WTC11 (cell line): ENCODE measurements at regions not wholly inside any gene's neighbourhood (a gene's known extent, or its start where the extent isn't known, plus 50 kb on each side); places are given as distances from the start of the nearest gene placed in this dataset.

Source experiments
- ATAC-seq: fragments of 200-7000 bp; cut with Tn5 transposase; 2 replicates; pipeline ENCODE4 v1.10.0; 2021; ENCODE audit warnings: mild to moderate bottlenecking, moderate library complexity
- CTCF ChIA-PET: fragments of 300-600 bp; sonication (Branson Sonifier 250); formaldehyde crosslinking; loops from one replicate; lab custom pipeline; 2021; ENCODE audit warnings: antibody characterized with exemption; lab: Charles Lee
- POLR2A ChIA-PET: fragments of 350-600 bp; sonication (Branson Sonifier 250); formaldehyde crosslinking; loops from one replicate; lab custom pipeline; 2021; ENCODE audit warnings: antibody characterized with exemption; lab: Charles Lee
- DNase-seq: peaks from one replicate; pipeline ENCODE4 v3.0.0; 2021; ENCODE audit warnings: low spot score
- H3K27ac Mint-ChIP-seq: 2 replicates; pipeline ENCODE4 v1.8.0; 2021; ENCODE audit warnings: mixed read lengths
- H3K27me3 Mint-ChIP-seq: 2 replicates; pipeline ENCODE4 v1.8.0; 2021; ENCODE audit warnings: low read depth, mild to moderate bottlenecking, moderate library complexity, mixed read lengths
- H3K36me3 Mint-ChIP-seq: 2 replicates; pipeline ENCODE4 v1.8.0; 2021; ENCODE audit warnings: mixed read lengths
- H3K4me1 Mint-ChIP-seq: 2 replicates; pipeline ENCODE4 v1.8.0; 2022; ENCODE audit warnings: mixed read lengths
- H3K4me3 Mint-ChIP-seq: 2 replicates; pipeline ENCODE4 v1.8.0; 2021; ENCODE audit warnings: mild to moderate bottlenecking, moderate library complexity, mixed read lengths
- H3K9me3 Mint-ChIP-seq: 2 replicates; pipeline ENCODE4 v1.8.0; 2021; ENCODE audit warnings: mixed read lengths
- ATF1 ChIP-seq: sonication (generic); formaldehyde crosslinking; IDR thresholded peaks from 2 replicates; pipeline ENCODE4 v1.8.1; 2023; ENCODE audit warnings: mild to moderate bottlenecking, moderate library complexity, missing genetic modification reagents
- EMX1 ChIP-seq: fragments of 250-450 bp; sonication (Bioruptor Pico); IDR thresholded peaks from 2 replicates; pipeline ENCODE4 v1.8.0; 2021; ENCODE audit warnings: mild to moderate bottlenecking
- IRF2 ChIP-seq: sonication (generic); formaldehyde crosslinking; IDR thresholded peaks from 2 replicates; pipeline ENCODE4 v1.8.0; 2022; ENCODE audit warnings: low read depth, missing genetic modification reagents, borderline replicate concordance
- JAZF1 ChIP-seq: fragments of 250-450 bp; sonication (Bioruptor Pico); IDR thresholded peaks from 2 replicates; pipeline ENCODE4 v1.9.0; 2021; ENCODE audit warnings: moderate library complexity, mild to moderate bottlenecking, inconsistent platforms
- NFE2L1 ChIP-seq: sonication (generic); formaldehyde crosslinking; IDR thresholded peaks from 2 replicates; pipeline ENCODE4 v1.8.1; 2023; ENCODE audit warnings: missing genetic modification reagents
- NR1H2 ChIP-seq: sonication (generic); formaldehyde crosslinking; IDR thresholded peaks from 2 replicates; pipeline ENCODE4 v1.9.0; 2021; ENCODE audit warnings: mild to moderate bottlenecking, moderate library complexity, missing genetic modification reagents
- PRRX2 ChIP-seq: fragments of 250-450 bp; sonication (Bioruptor Pico); IDR thresholded peaks from 2 replicates; pipeline ENCODE4 v1.8.0; 2021; ENCODE audit warnings: mild to moderate bottlenecking
- RELA ChIP-seq: sonication (generic); formaldehyde crosslinking; IDR thresholded peaks from 2 replicates; pipeline ENCODE4 v1.8.1; 2022; ENCODE audit warnings: missing genetic modification reagents, mild to moderate bottlenecking, borderline replicate concordance
- ZNF121 ChIP-seq: sonication (generic); formaldehyde crosslinking; IDR thresholded peaks from 2 replicates; pipeline ENCODE4 v1.8.0; 2023; ENCODE audit warnings: missing genetic modification reagents
- ZNF138 ChIP-seq: sonication (generic); formaldehyde crosslinking; conservative IDR thresholded peaks from 2 replicates; pipeline ENCODE4 v1.8.1; 2022; ENCODE audit warnings: mild to moderate bottlenecking, moderate library complexity, missing genetic modification reagents
- ZNF317 ChIP-seq: sonication (generic); formaldehyde crosslinking; IDR thresholded peaks from 2 replicates; pipeline ENCODE4 v1.8.1; 2023; ENCODE audit warnings: low read depth, mild to moderate bottlenecking, moderate library complexity, missing genetic modification reagents, borderline replicate concordance
- ZNF396 ChIP-seq: fragments of 250-450 bp; sonication (Bioruptor Pico); IDR thresholded peaks from 2 replicates; pipeline ENCODE4 v1.8.0; 2021; ENCODE audit warnings: mild to moderate bottlenecking, moderate library complexity, borderline replicate concordance
- ZNF416 ChIP-seq: fragments of 250-450 bp; sonication (Bioruptor Pico); IDR thresholded peaks from 2 replicates; pipeline ENCODE4 v1.9.0; 2021; ENCODE audit warnings: mild to moderate bottlenecking, inconsistent platforms
- TF ChIP-seq, protein P1 (sequence below): fragments of 250-450 bp; sonication (Bioruptor Pico); conservative IDR thresholded peaks from 2 replicates; pipeline ENCODE4 v1.9.0; 2021; ENCODE audit warnings: mild to moderate bottlenecking
- TF ChIP-seq, protein P2 (sequence below): sonication (generic); formaldehyde crosslinking; IDR thresholded peaks from 2 replicates; pipeline ENCODE4 v1.8.0; 2023; ENCODE audit warnings: missing genetic modification reagents, mild to moderate bottlenecking, borderline replicate concordance
- TF ChIP-seq, protein P3 (sequence below): fragments of 250-450 bp; sonication (Bioruptor Pico); IDR thresholded peaks from 2 replicates; pipeline ENCODE4 v1.9.0; 2021; ENCODE audit warnings: mild to moderate bottlenecking
- TF ChIP-seq, protein P4 (sequence below): sonication (generic); formaldehyde crosslinking; IDR thresholded peaks from 2 replicates; pipeline ENCODE4 v1.8.1; 2022; ENCODE audit warnings: mild to moderate bottlenecking, missing genetic modification reagents, moderate library complexity, borderline replicate concordance
- TF ChIP-seq, protein P5 (sequence below): fragments of 200-600 bp; IDR thresholded peaks from 2 replicates; pipeline ENCODE4 v1.8.0; 2022; ENCODE audit warnings: antibody characterized with exemption
- TF ChIP-seq, protein P6 (sequence below): sonication (generic); formaldehyde crosslinking; IDR thresholded peaks from 2 replicates; pipeline ENCODE4 v1.8.0; 2023; ENCODE audit warnings: mild to moderate bottlenecking, missing genetic modification reagents
- TF ChIP-seq, protein P7 (sequence below): sonication (generic); formaldehyde crosslinking; IDR thresholded peaks from 2 replicates; pipeline ENCODE4 v1.8.0; 2022; ENCODE audit warnings: missing genetic modification reagents

DNA sequence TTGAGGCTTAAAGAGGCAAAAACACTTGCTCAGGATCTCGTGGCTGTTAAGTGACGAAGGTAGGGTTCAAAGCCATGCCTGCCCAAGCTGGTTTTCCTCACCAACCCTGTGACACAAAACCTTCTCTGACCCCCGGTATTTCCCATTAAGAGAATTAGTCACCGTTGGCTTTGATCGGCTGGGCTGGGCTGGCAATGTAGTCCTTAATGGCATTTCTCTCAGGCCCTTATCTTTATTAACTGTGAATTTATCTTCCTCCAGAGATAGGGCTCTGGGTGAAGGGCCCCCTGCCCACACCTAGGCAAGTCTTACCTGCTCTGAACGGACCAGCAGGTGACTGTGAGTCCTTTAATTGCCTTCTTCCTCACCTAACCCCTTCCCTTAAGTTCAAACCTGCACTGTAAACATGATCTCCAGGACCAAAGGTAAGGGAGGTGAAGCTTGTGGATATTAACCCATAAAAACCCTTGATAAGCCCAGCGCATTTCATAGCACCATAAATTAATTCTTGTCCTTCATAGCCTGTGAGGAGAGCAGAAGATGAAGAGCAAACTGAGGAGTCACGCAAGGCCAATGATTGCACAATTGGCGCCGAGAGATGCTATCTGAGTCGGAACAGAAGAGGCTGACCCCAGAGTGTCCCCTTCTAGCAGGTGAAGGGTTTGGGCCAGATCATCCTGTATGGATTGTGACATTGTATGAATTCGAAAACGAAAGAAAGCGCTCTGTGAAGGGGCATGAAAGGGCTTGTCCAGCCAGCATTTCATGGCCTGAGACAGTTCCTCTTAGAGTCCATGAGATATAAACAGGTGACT is 790.8 kb upstream of the TBX3 start:
- H3K4me1 Mint-ChIP-seq = peaks cover 2% of the 10 kb centered on the region; the same call in 1 of the 2 replicates
- peaks cover 13% of the 10 kb centered on the region for H3K9me3 Mint-ChIP-seq
- ChIA-PET CTCF (no interaction called here), POLR2A (no interaction called here)
- no peak overlapping the region for H3K4me3 Mint-ChIP-seq
- DNase-seq (no peak), ATAC-seq (no peak)
- H3K36me3 Mint-ChIP-seq = no peaks in the 10 kb centered on the region
- no peaks in the 10 kb centered on the region; the same call in 1 of the 2 replicates for H3K27me3 Mint-ChIP-seq
- no peak for TF ChIP-seq RELA (CRISPR knock-in tag)
- no peak for TF ChIP-seq EMX1
- TF ChIP-seq ZNF416 (CRISPR knock-in tag) = no peak
- TF ChIP-seq, protein P1, sequence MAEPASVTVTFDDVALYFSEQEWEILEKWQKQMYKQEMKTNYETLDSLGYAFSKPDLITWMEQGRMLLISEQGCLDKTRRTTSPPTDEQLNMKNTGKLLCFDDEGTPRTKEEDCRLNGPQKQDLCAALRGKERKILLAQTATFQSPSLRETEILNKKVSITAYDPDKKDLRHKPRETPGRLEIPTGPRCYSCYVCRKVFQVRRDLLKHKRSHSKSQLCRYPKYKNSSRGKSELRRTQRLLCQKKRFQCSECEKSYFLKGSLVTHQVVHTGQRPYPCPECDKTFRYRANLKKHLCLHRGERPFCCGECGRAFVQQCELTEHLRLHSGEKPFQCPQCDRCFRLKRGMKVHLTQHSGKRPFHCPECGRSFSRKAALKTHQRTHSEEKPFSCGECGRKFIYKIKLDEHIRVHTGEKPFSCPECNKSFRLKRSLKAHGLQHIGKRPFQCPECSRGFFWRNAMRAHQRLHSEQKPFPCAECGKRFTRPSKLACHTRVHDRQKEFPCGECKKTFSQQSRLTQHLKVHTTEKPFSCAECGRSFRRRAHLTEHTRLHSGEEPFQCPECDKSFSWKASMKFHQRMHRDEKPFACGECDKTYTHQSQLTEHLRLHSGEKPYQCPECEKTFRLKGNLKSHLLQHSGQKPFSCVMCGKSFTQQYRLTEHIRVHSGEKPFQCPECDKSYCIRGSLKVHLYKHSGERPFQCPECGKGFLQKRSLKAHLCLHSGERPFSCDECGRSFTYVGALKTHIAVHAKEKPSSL (CRISPR knock-in tag) = no peak
- no peak for TF ChIP-seq NR1H2 (CRISPR knock-in tag)
- TF ChIP-seq, protein P2, sequence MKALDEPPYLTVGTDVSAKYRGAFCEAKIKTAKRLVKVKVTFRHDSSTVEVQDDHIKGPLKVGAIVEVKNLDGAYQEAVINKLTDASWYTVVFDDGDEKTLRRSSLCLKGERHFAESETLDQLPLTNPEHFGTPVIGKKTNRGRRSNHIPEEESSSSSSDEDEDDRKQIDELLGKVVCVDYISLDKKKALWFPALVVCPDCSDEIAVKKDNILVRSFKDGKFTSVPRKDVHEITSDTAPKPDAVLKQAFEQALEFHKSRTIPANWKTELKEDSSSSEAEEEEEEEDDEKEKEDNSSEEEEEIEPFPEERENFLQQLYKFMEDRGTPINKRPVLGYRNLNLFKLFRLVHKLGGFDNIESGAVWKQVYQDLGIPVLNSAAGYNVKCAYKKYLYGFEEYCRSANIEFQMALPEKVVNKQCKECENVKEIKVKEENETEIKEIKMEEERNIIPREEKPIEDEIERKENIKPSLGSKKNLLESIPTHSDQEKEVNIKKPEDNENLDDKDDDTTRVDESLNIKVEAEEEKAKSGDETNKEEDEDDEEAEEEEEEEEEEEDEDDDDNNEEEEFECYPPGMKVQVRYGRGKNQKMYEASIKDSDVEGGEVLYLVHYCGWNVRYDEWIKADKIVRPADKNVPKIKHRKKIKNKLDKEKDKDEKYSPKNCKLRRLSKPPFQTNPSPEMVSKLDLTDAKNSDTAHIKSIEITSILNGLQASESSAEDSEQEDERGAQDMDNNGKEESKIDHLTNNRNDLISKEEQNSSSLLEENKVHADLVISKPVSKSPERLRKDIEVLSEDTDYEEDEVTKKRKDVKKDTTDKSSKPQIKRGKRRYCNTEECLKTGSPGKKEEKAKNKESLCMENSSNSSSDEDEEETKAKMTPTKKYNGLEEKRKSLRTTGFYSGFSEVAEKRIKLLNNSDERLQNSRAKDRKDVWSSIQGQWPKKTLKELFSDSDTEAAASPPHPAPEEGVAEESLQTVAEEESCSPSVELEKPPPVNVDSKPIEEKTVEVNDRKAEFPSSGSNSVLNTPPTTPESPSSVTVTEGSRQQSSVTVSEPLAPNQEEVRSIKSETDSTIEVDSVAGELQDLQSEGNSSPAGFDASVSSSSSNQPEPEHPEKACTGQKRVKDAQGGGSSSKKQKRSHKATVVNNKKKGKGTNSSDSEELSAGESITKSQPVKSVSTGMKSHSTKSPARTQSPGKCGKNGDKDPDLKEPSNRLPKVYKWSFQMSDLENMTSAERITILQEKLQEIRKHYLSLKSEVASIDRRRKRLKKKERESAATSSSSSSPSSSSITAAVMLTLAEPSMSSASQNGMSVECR (CRISPR knock-in tag) = no peak
- no peak for TF ChIP-seq ZNF396 (CRISPR knock-in tag)
- TF ChIP-seq ATF1 (CRISPR knock-in tag) = no peak
- TF ChIP-seq, protein P3, sequence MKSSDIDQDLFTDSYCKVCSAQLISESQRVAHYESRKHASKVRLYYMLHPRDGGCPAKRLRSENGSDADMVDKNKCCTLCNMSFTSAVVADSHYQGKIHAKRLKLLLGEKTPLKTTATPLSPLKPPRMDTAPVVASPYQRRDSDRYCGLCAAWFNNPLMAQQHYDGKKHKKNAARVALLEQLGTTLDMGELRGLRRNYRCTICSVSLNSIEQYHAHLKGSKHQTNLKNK (CRISPR knock-in tag) = no peak
- TF ChIP-seq NFE2L1 (CRISPR knock-in tag) = no peak
- TF ChIP-seq ZNF317 (CRISPR knock-in tag) = no peak
- no peak for TF ChIP-seq PRRX2 (CRISPR knock-in tag)
- TF ChIP-seq, protein P4, sequence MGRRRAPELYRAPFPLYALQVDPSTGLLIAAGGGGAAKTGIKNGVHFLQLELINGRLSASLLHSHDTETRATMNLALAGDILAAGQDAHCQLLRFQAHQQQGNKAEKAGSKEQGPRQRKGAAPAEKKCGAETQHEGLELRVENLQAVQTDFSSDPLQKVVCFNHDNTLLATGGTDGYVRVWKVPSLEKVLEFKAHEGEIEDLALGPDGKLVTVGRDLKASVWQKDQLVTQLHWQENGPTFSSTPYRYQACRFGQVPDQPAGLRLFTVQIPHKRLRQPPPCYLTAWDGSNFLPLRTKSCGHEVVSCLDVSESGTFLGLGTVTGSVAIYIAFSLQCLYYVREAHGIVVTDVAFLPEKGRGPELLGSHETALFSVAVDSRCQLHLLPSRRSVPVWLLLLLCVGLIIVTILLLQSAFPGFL (CRISPR knock-in tag) = no peak
- TF ChIP-seq, protein P5, sequence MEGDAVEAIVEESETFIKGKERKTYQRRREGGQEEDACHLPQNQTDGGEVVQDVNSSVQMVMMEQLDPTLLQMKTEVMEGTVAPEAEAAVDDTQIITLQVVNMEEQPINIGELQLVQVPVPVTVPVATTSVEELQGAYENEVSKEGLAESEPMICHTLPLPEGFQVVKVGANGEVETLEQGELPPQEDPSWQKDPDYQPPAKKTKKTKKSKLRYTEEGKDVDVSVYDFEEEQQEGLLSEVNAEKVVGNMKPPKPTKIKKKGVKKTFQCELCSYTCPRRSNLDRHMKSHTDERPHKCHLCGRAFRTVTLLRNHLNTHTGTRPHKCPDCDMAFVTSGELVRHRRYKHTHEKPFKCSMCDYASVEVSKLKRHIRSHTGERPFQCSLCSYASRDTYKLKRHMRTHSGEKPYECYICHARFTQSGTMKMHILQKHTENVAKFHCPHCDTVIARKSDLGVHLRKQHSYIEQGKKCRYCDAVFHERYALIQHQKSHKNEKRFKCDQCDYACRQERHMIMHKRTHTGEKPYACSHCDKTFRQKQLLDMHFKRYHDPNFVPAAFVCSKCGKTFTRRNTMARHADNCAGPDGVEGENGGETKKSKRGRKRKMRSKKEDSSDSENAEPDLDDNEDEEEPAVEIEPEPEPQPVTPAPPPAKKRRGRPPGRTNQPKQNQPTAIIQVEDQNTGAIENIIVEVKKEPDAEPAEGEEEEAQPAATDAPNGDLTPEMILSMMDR = no peak
- TF ChIP-seq JAZF1 (CRISPR knock-in tag) = no peak
- TF ChIP-seq, protein P6, sequence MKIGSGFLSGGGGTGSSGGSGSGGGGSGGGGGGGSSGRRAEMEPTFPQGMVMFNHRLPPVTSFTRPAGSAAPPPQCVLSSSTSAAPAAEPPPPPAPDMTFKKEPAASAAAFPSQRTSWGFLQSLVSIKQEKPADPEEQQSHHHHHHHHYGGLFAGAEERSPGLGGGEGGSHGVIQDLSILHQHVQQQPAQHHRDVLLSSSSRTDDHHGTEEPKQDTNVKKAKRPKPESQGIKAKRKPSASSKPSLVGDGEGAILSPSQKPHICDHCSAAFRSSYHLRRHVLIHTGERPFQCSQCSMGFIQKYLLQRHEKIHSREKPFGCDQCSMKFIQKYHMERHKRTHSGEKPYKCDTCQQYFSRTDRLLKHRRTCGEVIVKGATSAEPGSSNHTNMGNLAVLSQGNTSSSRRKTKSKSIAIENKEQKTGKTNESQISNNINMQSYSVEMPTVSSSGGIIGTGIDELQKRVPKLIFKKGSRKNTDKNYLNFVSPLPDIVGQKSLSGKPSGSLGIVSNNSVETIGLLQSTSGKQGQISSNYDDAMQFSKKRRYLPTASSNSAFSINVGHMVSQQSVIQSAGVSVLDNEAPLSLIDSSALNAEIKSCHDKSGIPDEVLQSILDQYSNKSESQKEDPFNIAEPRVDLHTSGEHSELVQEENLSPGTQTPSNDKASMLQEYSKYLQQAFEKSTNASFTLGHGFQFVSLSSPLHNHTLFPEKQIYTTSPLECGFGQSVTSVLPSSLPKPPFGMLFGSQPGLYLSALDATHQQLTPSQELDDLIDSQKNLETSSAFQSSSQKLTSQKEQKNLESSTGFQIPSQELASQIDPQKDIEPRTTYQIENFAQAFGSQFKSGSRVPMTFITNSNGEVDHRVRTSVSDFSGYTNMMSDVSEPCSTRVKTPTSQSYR = no peak
- no peak for TF ChIP-seq ZNF138 (CRISPR knock-in tag)
- no peak for TF ChIP-seq ZNF121
- TF ChIP-seq, protein P7, sequence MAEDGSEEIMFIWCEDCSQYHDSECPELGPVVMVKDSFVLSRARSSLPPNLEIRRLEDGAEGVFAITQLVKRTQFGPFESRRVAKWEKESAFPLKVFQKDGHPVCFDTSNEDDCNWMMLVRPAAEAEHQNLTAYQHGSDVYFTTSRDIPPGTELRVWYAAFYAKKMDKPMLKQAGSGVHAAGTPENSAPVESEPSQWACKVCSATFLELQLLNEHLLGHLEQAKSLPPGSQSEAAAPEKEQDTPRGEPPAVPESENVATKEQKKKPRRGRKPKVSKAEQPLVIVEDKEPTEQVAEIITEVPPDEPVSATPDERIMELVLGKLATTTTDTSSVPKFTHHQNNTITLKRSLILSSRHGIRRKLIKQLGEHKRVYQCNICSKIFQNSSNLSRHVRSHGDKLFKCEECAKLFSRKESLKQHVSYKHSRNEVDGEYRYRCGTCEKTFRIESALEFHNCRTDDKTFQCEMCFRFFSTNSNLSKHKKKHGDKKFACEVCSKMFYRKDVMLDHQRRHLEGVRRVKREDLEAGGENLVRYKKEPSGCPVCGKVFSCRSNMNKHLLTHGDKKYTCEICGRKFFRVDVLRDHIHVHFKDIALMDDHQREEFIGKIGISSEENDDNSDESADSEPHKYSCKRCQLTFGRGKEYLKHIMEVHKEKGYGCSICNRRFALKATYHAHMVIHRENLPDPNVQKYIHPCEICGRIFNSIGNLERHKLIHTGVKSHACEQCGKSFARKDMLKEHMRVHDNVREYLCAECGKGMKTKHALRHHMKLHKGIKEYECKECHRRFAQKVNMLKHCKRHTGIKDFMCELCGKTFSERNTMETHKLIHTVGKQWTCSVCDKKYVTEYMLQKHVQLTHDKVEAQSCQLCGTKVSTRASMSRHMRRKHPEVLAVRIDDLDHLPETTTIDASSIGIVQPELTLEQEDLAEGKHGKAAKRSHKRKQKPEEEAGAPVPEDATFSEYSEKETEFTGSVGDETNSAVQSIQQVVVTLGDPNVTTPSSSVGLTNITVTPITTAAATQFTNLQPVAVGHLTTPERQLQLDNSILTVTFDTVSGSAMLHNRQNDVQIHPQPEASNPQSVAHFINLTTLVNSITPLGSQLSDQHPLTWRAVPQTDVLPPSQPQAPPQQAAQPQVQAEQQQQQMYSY (CRISPR knock-in tag) = no peak
- no peak for TF ChIP-seq IRF2 (CRISPR knock-in tag)
- H3K27ac Mint-ChIP-seq = no peak overlapping the region
